ENCODE measurements at regions not wholly inside any gene's neighbourhood (a gene's known extent, or its start where the extent isn't known, plus 50 kb on each side); places are given as distances from the start of the nearest gene placed in this dataset.

DNA sequence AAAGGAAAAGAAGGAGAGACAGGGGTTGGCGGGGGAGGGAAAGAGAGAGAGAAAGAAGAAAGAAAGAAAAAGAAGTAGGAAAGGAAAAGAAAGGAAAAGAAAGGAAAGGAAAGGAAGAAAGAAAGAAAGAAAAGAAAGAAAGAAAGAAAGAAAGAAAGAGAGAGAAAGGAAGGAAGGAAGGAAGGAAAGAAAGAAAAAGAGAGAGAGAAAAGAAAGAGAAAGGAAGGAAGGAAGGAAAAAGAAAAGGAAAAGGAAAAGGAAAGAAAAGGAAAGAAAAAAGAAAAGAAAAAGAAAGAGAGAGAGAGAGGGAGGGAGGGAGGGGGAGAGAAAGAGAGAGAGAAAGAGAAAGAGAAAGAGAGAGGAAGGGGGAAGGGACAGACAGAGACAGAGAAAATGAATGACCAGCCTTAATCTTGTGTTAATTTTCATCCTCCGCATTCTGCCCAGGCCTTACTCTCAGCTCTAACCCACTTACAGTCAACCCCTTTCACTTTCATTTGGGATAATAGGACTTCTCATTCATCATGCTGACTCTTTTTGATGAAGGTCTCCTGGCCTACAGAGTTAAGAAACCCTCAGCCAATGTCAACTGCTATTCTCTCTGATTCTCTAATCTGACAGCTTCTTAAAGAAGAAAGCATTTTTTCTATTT, 207.3 kb downstream of the SUCLG1 start:
- Histone ChIP-seq H3K9me1 (ENCODE audit: control insufficient read depth, insufficient read depth, low read length) (no peaks in the 10 kb centered on the region), H3K9ac (ENCODE audit: insufficient read depth in 1 of 2, low read depth in 2 of 2, low read length in 2 of 2) (no peak overlapping the region), H3K79me2 (ENCODE audit: control insufficient read depth, insufficient read depth, low read length) (no peaks in the 10 kb centered on the region), H2AFZ (ENCODE audit: low read depth, low read length) (no peak overlapping the region), H3K27me3 (ENCODE audit: control insufficient read depth in 2 of 2, insufficient read depth in 2 of 2, low read length in 2 of 2) (no peaks in the 10 kb centered on the region), H3K4me2 (ENCODE audit: insufficient read depth, low read length) (no peak overlapping the region), H3K4me1 (replicated peaks in 1 of 2; ENCODE audit: control insufficient read depth in 2 of 2, insufficient read depth in 2 of 2, low read length in 2 of 2) (no peaks in the 10 kb centered on the region), H3K4me3 (no peak overlapping the region), H4K20me1 (replicated peaks; ENCODE audit: control insufficient read depth, insufficient read depth, low read length) (no peaks in the 10 kb centered on the region), H3K27ac (ENCODE audit: extremely low read depth, low read depth, low read length) (no peak overlapping the region), H3K36me3 (ENCODE audit: control insufficient read depth, insufficient read depth, low read length) (no peaks in the 10 kb centered on the region), H3K9me3 (replicated peaks; ENCODE audit: control insufficient read depth, insufficient read depth, low read depth, low read length) (no peaks in the 10 kb centered on the region)
- ATAC-seq (no peak), FAIRE-seq (no peak), DNase-seq (ENCODE audit: extremely low read depth in 1 of 4, low spot score in 3 of 4) (no peak)
- 7% methylated on average over 2 of the region's 2 CpGs for WGBS (ENCODE audit: insufficient coverage, low coverage, missing lambda C conversion rate)
- CTCF ChIA-PET (ENCODE audit: low intra/inter-chr PET ratio): no interaction called here
- intact Hi-C loops (cut with micrococcal nuclease) (no loop called here), in situ Hi-C loops (cut with MboI) (no loop called here)
- no peak for TF ChIP-seq ZBTB17 (CRISPR knock-in tag; IDR thresholded peaks at IDR 0.05)
- TF ChIP-seq, protein P1, sequence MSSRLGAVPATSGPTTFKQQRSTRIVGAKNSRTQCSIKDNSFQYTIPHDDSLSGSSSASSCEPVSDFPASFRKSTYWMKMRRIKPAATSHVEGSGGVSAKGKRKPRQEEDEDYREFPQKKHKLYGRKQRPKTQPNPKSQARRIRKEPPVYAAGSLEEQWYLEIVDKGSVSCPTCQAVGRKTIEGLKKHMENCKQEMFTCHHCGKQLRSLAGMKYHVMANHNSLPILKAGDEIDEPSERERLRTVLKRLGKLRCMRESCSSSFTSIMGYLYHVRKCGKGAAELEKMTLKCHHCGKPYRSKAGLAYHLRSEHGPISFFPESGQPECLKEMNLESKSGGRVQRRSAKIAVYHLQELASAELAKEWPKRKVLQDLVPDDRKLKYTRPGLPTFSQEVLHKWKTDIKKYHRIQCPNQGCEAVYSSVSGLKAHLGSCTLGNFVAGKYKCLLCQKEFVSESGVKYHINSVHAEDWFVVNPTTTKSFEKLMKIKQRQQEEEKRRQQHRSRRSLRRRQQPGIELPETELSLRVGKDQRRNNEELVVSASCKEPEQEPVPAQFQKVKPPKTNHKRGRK (tag; IDR thresholded peaks at IDR 0.05): peak; percentile 93
- POLR2A ChIA-PET: interaction anchor here (0.6 kb wide), 1 partner anchor 76 kb away, joined by 3 read pairs; no protein-coding TSS in a partner anchor
- no TSS peak for BruUV-seq (replicated peaks)

DNA sequence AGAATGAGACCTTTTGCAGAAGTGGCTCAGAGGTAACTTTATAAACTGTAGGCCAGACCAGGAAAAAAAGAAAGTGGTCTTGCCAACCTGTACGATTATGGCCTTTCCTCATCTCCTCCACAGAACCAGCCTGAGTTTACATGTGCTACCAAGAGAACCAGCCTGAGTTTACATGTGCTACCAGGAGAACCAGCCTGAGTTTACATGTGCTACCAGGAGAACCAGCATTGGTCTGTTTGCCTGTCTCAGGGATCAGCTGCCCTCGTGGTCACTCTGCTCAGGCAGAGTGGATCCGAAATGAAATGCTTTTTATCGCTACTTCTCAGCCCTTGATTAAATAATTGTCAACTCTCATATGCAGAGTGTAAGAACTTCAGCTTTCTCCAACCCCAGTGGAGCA, 209.9 kb downstream of the SUCLG1 start:
- H4K20me1 ChIP-seq (replicated peaks; ENCODE audit: control insufficient read depth, insufficient read depth, low read length): no peaks in the 10 kb centered on the region
- no peaks in the 10 kb centered on the region for H3K79me2 ChIP-seq (ENCODE audit: control insufficient read depth, insufficient read depth, low read length)
- POLR2A ChIA-PET: no interaction called here
- no peak for FAIRE-seq
- no peaks in the 10 kb centered on the region for H3K4me1 ChIP-seq (replicated peaks in 1 of 2; ENCODE audit: control insufficient read depth in 2 of 2, insufficient read depth in 2 of 2, low read length in 2 of 2)
- H3K27ac ChIP-seq (ENCODE audit: extremely low read depth, low read depth, low read length): no peak overlapping the region
- no peaks in the 10 kb centered on the region for H3K9me1 ChIP-seq (ENCODE audit: control insufficient read depth, insufficient read depth, low read length)
- in situ Hi-C loops (cut with MboI): no loop called here
- H3K9ac ChIP-seq (ENCODE audit: insufficient read depth in 1 of 2, low read depth in 2 of 2, low read length in 2 of 2): no peak overlapping the region
- BruUV-seq (replicated peaks): no TSS peak
- no peaks in the 10 kb centered on the region for H3K9me3 ChIP-seq (replicated peaks; ENCODE audit: control insufficient read depth, insufficient read depth, low read depth, low read length)
- no peak for DNase-seq (ENCODE audit: extremely low read depth in 1 of 4, low spot score in 3 of 4)
- 0% methylated on average over 4 of the region's 4 CpGs for WGBS (ENCODE audit: insufficient coverage, low coverage, missing lambda C conversion rate)
- CTCF ChIA-PET (ENCODE audit: low intra/inter-chr PET ratio): no interaction called here
- H3K4me3 ChIP-seq: no peak overlapping the region
- H3K4me2 ChIP-seq (ENCODE audit: insufficient read depth, low read length): no peak overlapping the region
- no peak for ATAC-seq
- intact Hi-C loops (cut with micrococcal nuclease): no loop called here
- H3K27me3 ChIP-seq (ENCODE audit: control insufficient read depth in 2 of 2, insufficient read depth in 2 of 2, low read length in 2 of 2): no peaks in the 10 kb centered on the region
- no peaks in the 10 kb centered on the region for H3K36me3 ChIP-seq (ENCODE audit: control insufficient read depth, insufficient read depth, low read length)
- no peak overlapping the region for H2AFZ ChIP-seq (ENCODE audit: low read depth, low read length)
- TF ChIP-seq GABPB2 (CRISPR knock-in tag; conservative IDR thresholded peaks at IDR 0.05) (no peak), KLF1 (tag; IDR thresholded peaks at IDR 0.05) (no peak), SNIP1 (IDR thresholded peaks at IDR 0.05; ENCODE audit: low read depth) (no peak), SMC3 (conservative IDR thresholded peaks at IDR 0.05; ENCODE audit: insufficient read depth, low read depth, low read length) (no peak), NCOR1 (IDR thresholded peaks at IDR 0.05) (no peak), KAT2B (IDR thresholded peaks at IDR 0.05; ENCODE audit: low read depth, low read length) (no peak), DMBX1 (CRISPR knock-in tag; IDR thresholded peaks at IDR 0.05; ENCODE audit: borderline replicate concordance) (no peak)
- TF ChIP-seq, protein P2, sequence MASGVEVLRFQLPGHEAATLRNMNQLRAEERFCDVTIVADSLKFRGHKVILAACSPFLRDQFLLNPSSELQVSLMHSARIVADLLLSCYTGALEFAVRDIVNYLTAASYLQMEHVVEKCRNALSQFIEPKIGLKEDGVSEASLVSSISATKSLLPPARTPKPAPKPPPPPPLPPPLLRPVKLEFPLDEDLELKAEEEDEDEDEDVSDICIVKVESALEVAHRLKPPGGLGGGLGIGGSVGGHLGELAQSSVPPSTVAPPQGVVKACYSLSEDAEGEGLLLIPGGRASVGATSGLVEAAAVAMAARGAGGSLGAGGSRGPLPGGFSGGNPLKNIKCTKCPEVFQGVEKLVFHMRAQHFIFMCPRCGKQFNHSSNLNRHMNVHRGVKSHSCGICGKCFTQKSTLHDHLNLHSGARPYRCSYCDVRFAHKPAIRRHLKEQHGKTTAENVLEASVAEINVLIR (CRISPR knock-in tag; IDR thresholded peaks at IDR 0.05): no peak
